Activated T-helper 1 cell treated with anti-CD3 and anti-CD28 coated beads, Interleukin-12 subunit alpha, Interleukin-12 subunit beta, Interleukin-2, Interleukin-4 antibody, amounts not matched to agents 30 ng/mL and 10 ng/mL and 1 ng/mL, durations not matched to agents 14 hours and 24 hours and 36 hours (primary cell): ENCODE measurements at regions not wholly inside any gene's neighbourhood (a gene's known extent, or its start where the extent isn't known, plus 50 kb on each side); places are given as distances from the start of the nearest gene placed in this dataset.

ENCODE experiments used
- DNase-seq: peaks from one replicate; pipeline ENCODE4 v3.0.0; 2021; ENCODE audit warnings: low spot score
- H3K27ac Mint-ChIP-seq: one replicate; pipeline ENCODE4 v1.8.0; 2021; ENCODE audit warnings: mild to moderate bottlenecking, mixed read lengths
- H3K27me3 Mint-ChIP-seq: one replicate; pipeline ENCODE4 v1.8.0; 2022; ENCODE audit warnings: mild to moderate bottlenecking, moderate library complexity, mixed read lengths; ENCODE audit not compliant: insufficient read depth
- H3K36me3 Mint-ChIP-seq: one replicate; pipeline ENCODE4 v1.8.0; 2021; ENCODE audit warnings: low read depth, mixed read lengths
- H3K4me1 Mint-ChIP-seq: one replicate; pipeline ENCODE4 v1.8.0; 2021; ENCODE audit warnings: low read depth, mixed read lengths
- H3K4me3 Mint-ChIP-seq: one replicate; pipeline ENCODE4 v1.8.0; 2021; ENCODE audit warnings: mild to moderate bottlenecking, moderate library complexity, mixed read lengths
- H3K9me3 Mint-ChIP-seq: one replicate; pipeline ENCODE4 v1.8.0; 2021; ENCODE audit warnings: mixed read lengths
- intact Hi-C: fragments of 100-400 bp; cut with micrococcal nuclease; formaldehyde crosslinking; loops from one replicate; pipeline ENCODE4 v1.15.1; 2024

DNA sequence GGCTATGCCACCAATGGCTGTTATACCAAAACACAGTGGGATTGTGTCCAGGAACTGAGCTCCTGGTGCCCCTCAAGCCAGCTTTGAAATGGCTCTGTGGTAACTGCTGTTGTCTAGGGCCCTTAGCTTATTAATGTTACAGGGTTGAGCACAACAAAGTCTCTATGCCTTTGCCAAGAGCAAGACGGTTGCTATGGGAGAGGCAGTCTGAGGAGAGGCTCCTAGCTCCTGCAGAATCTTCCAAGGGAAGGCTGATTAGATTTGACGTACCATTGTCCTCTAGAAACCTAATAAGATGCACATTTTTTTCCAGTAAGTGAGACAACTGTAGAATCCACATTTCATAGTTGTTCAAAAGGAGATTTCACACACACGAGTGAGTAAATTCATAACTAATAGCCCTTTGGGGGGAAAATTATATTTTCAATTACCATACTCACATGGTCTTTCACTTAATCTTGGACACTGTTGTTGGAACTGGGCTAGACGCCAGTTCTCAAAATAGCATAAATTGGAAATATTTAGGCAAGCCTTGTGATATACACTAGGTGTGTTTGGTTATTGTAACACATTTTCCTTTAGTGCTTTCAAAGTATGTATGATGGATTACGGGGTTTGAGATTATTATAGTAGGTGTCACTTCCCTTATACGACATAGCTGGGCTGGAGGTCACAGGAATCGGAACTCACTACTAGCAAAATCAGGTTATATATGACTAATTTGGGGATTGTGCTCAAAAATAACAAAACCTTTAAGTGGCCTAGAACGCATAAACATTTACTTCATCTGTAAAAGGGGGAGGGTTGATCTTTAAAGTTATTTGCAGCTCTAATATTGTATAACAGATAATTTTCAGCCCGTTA is 186.3 kb upstream of the EGFLAM start:
- H3K4me1 Mint-ChIP-seq: no peaks in the 10 kb centered on the region
- H3K27me3 Mint-ChIP-seq: no peaks in the 10 kb centered on the region
- H3K27ac Mint-ChIP-seq: no peak overlapping the region
- DNase-seq: no peak
- H3K4me3 Mint-ChIP-seq: no peak overlapping the region
- H3K9me3 Mint-ChIP-seq: no peaks in the 10 kb centered on the region
- H3K36me3 Mint-ChIP-seq: no peaks in the 10 kb centered on the region
- intact Hi-C loops: no loop called here

GRCh38 chr5:38070304-38070950 is 187.9 kb upstream of the EGFLAM start:
- intact Hi-C loops: no loop called here
- H3K27me3 Mint-ChIP-seq: no peaks in the 10 kb centered on the region
- H3K4me3 Mint-ChIP-seq: no peak overlapping the region
- H3K4me1 Mint-ChIP-seq: no peaks in the 10 kb centered on the region
- no peak for DNase-seq
- no peak overlapping the region for H3K27ac Mint-ChIP-seq
- no peaks in the 10 kb centered on the region for H3K9me3 Mint-ChIP-seq
- H3K36me3 Mint-ChIP-seq: no peaks in the 10 kb centered on the region

GRCh38 chr5:38069360-38069759 is 189.0 kb upstream of the EGFLAM start:
- Mint-ChIP-seq H3K9me3 (no peaks in the 10 kb centered on the region), H3K4me3 (no peak overlapping the region), H3K36me3 (no peaks in the 10 kb centered on the region), H3K4me1 (no peaks in the 10 kb centered on the region), H3K27me3 (no peaks in the 10 kb centered on the region), H3K27ac (no peak overlapping the region)
- DNase-seq: no peak
- intact Hi-C loops: no loop called here

GRCh38 chr5:38060354-38060753 is 198.0 kb upstream of the EGFLAM start:
- no peaks in the 10 kb centered on the region for H3K36me3 Mint-ChIP-seq
- DNase-seq: no peak
- H3K4me3 Mint-ChIP-seq: no peak overlapping the region
- intact Hi-C loops: no loop called here
- no peaks in the 10 kb centered on the region for H3K4me1 Mint-ChIP-seq
- H3K27ac Mint-ChIP-seq: no peak overlapping the region
- H3K27me3 Mint-ChIP-seq: no peaks in the 10 kb centered on the region
- H3K9me3 Mint-ChIP-seq: no peaks in the 10 kb centered on the region

DNA sequence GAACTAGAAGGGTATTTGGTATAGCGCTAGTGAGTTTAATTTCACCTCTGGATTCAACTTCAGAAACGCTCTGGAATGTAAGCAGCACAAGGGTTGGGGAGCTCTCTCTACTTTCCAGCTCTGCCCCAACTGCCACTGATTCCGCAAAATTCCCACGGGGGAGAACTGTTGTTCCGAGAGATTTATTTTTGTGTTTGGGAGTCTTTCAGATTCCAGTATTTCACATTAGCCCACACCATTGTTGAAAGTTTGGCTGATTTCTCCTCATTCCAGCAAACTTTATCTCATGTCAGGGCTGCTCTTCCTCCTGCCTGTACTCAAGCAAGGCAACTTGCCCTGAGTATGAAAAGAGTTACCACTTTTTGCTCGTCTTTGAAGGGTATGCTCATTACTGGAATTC is 198.5 kb upstream of the EGFLAM start:
- intact Hi-C loops: no loop called here
- no peaks in the 10 kb centered on the region for H3K36me3 Mint-ChIP-seq
- no peak for DNase-seq
- no peak overlapping the region for H3K4me3 Mint-ChIP-seq
- no peak overlapping the region for H3K27ac Mint-ChIP-seq
- H3K4me1 Mint-ChIP-seq: no peaks in the 10 kb centered on the region
- no peaks in the 10 kb centered on the region for H3K9me3 Mint-ChIP-seq
- no peaks in the 10 kb centered on the region for H3K27me3 Mint-ChIP-seq

- Mint-ChIP-seq H3K4me3 (no peak overlapping the region), H3K9me3 (no peaks in the 10 kb centered on the region), H3K27me3 (no peaks in the 10 kb centered on the region), H3K36me3 (no peaks in the 10 kb centered on the region), H3K27ac (no peak overlapping the region), H3K4me1 (no peaks in the 10 kb centered on the region)
- intact Hi-C loops: no loop called here
- no peak for DNase-seq
These were observed 206.4 kb upstream of the EGFLAM start for GRCh38 chr5:38051711-38052511.

GRCh38 chr5:38048400-38048799 is 208.6 kb upstream of the GDNF start:
- intact Hi-C loops: no loop called here
- Mint-ChIP-seq H3K27me3 (no peaks in the 10 kb centered on the region), H3K4me1 (no peaks in the 10 kb centered on the region), H3K27ac (no peak overlapping the region), H3K4me3 (no peak overlapping the region), H3K9me3 (no peaks in the 10 kb centered on the region), H3K36me3 (no peaks in the 10 kb centered on the region)
- DNase-seq: no peak

- Mint-ChIP-seq H3K4me1 (no peaks in the 10 kb centered on the region), H3K9me3 (no peaks in the 10 kb centered on the region), H3K27me3 (peaks cover 1% of the 10 kb centered on the region), H3K4me3 (no peak overlapping the region), H3K27ac (no peak overlapping the region), H3K36me3 (no peaks in the 10 kb centered on the region)
- intact Hi-C loops: no loop called here
- no peak for DNase-seq
These were observed 206.3 kb upstream of the GDNF start for GRCh38 chr5:38046103-38046502.

GRCh38 chr5:38045446-38045845 is 205.6 kb upstream of the GDNF start:
- peaks cover 1% of the 10 kb centered on the region for H3K27me3 Mint-ChIP-seq
- no peak for DNase-seq
- H3K36me3 Mint-ChIP-seq: no peaks in the 10 kb centered on the region

DNA sequence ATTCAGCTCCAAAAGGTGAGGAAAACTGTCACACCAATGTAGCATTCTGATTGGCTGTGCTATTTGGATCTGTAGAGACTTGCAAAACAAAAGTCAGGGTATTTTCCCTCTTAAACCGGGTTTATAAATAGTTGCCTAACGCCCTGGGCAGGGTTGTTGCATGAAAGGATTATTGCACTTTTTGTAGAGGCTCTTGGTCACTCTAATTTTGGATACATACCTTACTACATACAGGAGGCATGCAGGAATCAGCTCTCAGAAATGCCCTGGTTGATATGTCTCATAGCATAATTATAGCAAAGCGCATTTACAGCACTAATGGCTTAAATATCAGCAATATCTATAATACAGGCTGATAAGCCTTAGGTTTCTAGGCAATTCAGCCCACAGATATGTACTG is 200.0 kb upstream of the GDNF start:
- intact Hi-C loops: no loop called here
- Mint-ChIP-seq H3K4me1 (no peaks in the 10 kb centered on the region), H3K27ac (no peak overlapping the region), H3K27me3 (peaks cover 1% of the 10 kb centered on the region), H3K4me3 (no peak overlapping the region), H3K36me3 (no peaks in the 10 kb centered on the region), H3K9me3 (no peaks in the 10 kb centered on the region)
- DNase-seq: no peak

More at GRCh38 chr5:38045446-38045845, 205.6 kb upstream of the GDNF start:
- Mint-ChIP-seq H3K9me3 (no peaks in the 10 kb centered on the region), H3K4me3 (no peak overlapping the region), H3K4me1 (no peaks in the 10 kb centered on the region), H3K27ac (no peak overlapping the region)
- intact Hi-C loops: no loop called here

DNA sequence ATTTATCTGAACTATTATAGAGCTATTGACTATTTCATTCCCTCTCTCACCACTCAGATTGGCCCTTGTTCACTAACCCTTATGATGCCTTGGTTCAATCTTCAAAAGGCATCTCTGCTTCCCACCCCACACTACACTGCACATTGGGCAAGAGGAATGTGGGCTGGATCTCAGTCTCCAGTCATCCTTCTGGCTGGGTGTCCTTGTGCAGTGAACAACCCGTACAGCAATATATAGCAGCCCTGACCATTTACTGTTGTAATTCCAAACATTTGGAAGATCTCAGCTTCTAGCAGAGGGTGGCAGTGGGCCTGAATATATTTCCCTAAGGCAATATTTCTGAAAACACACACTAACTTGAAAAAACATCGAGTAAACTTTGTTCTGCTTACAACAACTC is 199.2 kb upstream of the GDNF start:
- intact Hi-C loops: no loop called here
- no peak overlapping the region for H3K27ac Mint-ChIP-seq
- H3K36me3 Mint-ChIP-seq: no peaks in the 10 kb centered on the region
- H3K4me3 Mint-ChIP-seq: no peak overlapping the region
- H3K27me3 Mint-ChIP-seq: peaks cover 1% of the 10 kb centered on the region
- no peaks in the 10 kb centered on the region for H3K4me1 Mint-ChIP-seq
- no peak for DNase-seq
- H3K9me3 Mint-ChIP-seq: no peaks in the 10 kb centered on the region

DNA sequence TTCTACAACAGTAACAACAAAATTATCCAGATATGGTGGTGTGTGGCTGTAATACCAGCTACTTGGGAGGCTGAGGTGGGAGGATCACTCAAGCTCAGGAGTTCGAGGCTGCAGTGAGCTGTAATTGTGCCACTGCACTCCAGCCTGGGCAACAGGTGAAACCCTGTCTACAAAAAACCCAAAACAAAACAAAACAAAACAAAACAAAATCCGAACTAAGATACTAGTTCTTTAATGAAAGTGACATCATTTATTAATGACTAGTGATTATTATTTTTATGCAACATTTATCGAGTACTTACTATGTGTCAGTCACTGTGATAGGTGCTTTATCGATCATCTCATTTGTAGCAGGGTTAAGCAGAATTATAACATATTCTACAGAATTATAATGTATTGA is 196.9 kb upstream of the GDNF start:
- H3K4me3 Mint-ChIP-seq: no peak overlapping the region
- no peaks in the 10 kb centered on the region for H3K36me3 Mint-ChIP-seq
- H3K4me1 Mint-ChIP-seq: no peaks in the 10 kb centered on the region
- intact Hi-C loops: no loop called here
- no peak overlapping the region for H3K27ac Mint-ChIP-seq
- H3K27me3 Mint-ChIP-seq: peaks cover under 1% of the 10 kb centered on the region
- no peak for DNase-seq
- H3K9me3 Mint-ChIP-seq: no peaks in the 10 kb centered on the region

GRCh38 chr5:38032149-38032548 is 192.3 kb upstream of the GDNF start:
- Mint-ChIP-seq H3K4me1 (no peaks in the 10 kb centered on the region), H3K4me3 (no peak overlapping the region), H3K36me3 (no peaks in the 10 kb centered on the region), H3K27ac (no peak overlapping the region), H3K9me3 (no peaks in the 10 kb centered on the region), H3K27me3 (peaks cover 2% of the 10 kb centered on the region)
- DNase-seq: no peak
- intact Hi-C loops: no loop called here
